H1 (cell line): ENCODE measurements at regions not wholly inside any gene's neighbourhood (a gene's known extent, or its start where the extent isn't known, plus 50 kb on each side); places are given as distances from the start of the nearest gene placed in this dataset.

Source experiments
- CTCF ChIA-PET: fragments of 300-600 bp; sonication (Branson Sonifier 250); formaldehyde crosslinking; loops from one replicate; lab custom pipeline; 2021; ENCODE audit not compliant: partially characterized antibody; lab: Charles Lee
- POLR2A ChIA-PET: fragments of 300-600 bp; sonication (Branson Sonifier 250); formaldehyde crosslinking; loops from one replicate; lab custom pipeline; 2021; ENCODE audit warnings: inconsistent platforms; ENCODE audit not compliant: partially characterized antibody; lab: Charles Lee
- DNase-seq, 2 experiments: peaks; one replicate each; pipeline versions ENCODE4 v3.0.0 to v3.0.0-alpha.2; 2010 to 2022; ENCODE audit warnings: low spot score in 2 of 2, low read depth in 1 of 2, mixed read lengths in 1 of 2
- FAIRE-seq: peaks from 2 replicates; lab custom pipeline; 2011; peaks lifted over from hg19 to GRCh38; lab: Jason Lieb, UNC
- H2AFZ ChIP-seq: 2 replicates; pipeline ENCODE4 v1.8.1; 2012; ENCODE audit warnings: low read length, inconsistent platforms
- H2AK5ac ChIP-seq: 2 replicates; pipeline ENCODE4 v1.6.1; 2013; ENCODE audit warnings: low read depth, low read length
- H2BK120ac ChIP-seq: replicated peaks from 2 replicates; pipeline ENCODE3; 2013; ENCODE audit warnings: low read depth, low read length, inconsistent platforms
- H2BK12ac ChIP-seq: 2 replicates; pipeline ENCODE4 v1.6.1; 2013; ENCODE audit warnings: low read depth, low read length
- H2BK15ac ChIP-seq: 2 replicates; pipeline ENCODE4 v1.6.1; 2013; ENCODE audit warnings: low read length
- H2BK20ac ChIP-seq: 2 replicates; pipeline ENCODE4 v1.6.1; 2013; ENCODE audit warnings: low read length
- H2BK5ac ChIP-seq: 2 replicates; pipeline ENCODE4 v1.6.1; 2013; ENCODE audit warnings: low read depth, low read length
- H3K14ac ChIP-seq: 2 replicates; pipeline ENCODE4 v1.6.1; 2013; ENCODE audit warnings: inconsistent platforms; ENCODE audit not compliant: insufficient read length
- H3K18ac ChIP-seq: 2 replicates; pipeline ENCODE4 v1.6.1; 2013; ENCODE audit warnings: low read length; ENCODE audit errors: extremely low read depth
- H3K23ac ChIP-seq: 2 replicates; pipeline ENCODE4 v1.6.1; 2013; ENCODE audit warnings: inconsistent platforms; ENCODE audit not compliant: insufficient read length
- H3K23me2 ChIP-seq: 2 replicates; pipeline ENCODE4 v1.6.1; 2013; ENCODE audit warnings: low read depth, low read length
- H3K27ac ChIP-seq: 2 replicates; pipeline ENCODE4 v1.6.1; 2011; ENCODE audit warnings: low read depth, low read length, inconsistent platforms
- H3K27me3 ChIP-seq, 4 experiments: replicated peaks in 1 of 4; 1 replicate in 1 of 4; 2 replicates in 3 of 4; pipeline versions ENCODE4 v1.6.1 to v1.8.1; 2011 to 2013; ENCODE audit warnings: low read length in 3 of 4, mild to moderate bottlenecking in 3 of 4, inconsistent platforms in 2 of 4, mixed read lengths in 2 of 4, moderate library complexity in 1 of 4; ENCODE audit not compliant: control insufficient read depth in 3 of 4, insufficient read depth in 3 of 4; ENCODE audit errors: extremely low read depth in 1 of 4
- H3K36me3 ChIP-seq, 4 experiments: 2 replicates each; pipeline versions ENCODE4 v1.6.1 to v1.8.1; 2011 to 2013; ENCODE audit warnings: mild to moderate bottlenecking in 4 of 4, low read length in 3 of 4, moderate library complexity in 2 of 4, control low read depth in 1 of 4, inconsistent platforms in 1 of 4; ENCODE audit not compliant: insufficient read depth in 4 of 4, control insufficient read depth in 2 of 4
- H3K4ac ChIP-seq: replicated peaks from 2 replicates; pipeline ENCODE3; 2013; ENCODE audit warnings: low read length, low read depth, mixed read lengths, inconsistent platforms; ENCODE audit not compliant: insufficient read length
- H3K4me1 ChIP-seq, 4 experiments: replicated peaks in 1 of 4; 1 replicate in 1 of 4; 2 replicates in 3 of 4; pipeline versions ENCODE4 v1.6.1 to v1.8.1; 2011 to 2013; ENCODE audit warnings: low read length in 3 of 4, inconsistent platforms in 2 of 4, mixed read lengths in 1 of 4; ENCODE audit not compliant: insufficient read depth in 4 of 4, control insufficient read depth in 3 of 4
- H3K4me2 ChIP-seq, 2 experiments: 2 replicates each; pipeline versions ENCODE4 v1.6.1 to v1.8.1; 2011 to 2013; ENCODE audit warnings: low read depth in 2 of 2, low read length in 2 of 2, control low read depth in 1 of 2, inconsistent platforms in 1 of 2, mild to moderate bottlenecking in 1 of 2; ENCODE audit not compliant: insufficient read depth in 1 of 2
- H3K4me3 ChIP-seq, 4 experiments: fragments of 200-600, 300-600 bp in 1 of 4; sonication (generic), shearing (Covaris generic), sonication (Bioruptor Twin) in 1 of 4; 2 replicates each; pipeline versions ENCODE4 v1.5.1 to v1.8.1; 2011 to 2016; ENCODE audit warnings: low read length in 4 of 4, low read depth in 3 of 4, control low read depth in 2 of 4, inconsistent platforms in 2 of 4, mild to moderate bottlenecking in 2 of 4, mixed read lengths in 1 of 4, moderate library complexity in 1 of 4; ENCODE audit not compliant: insufficient read depth in 2 of 4; ENCODE audit errors: extremely low read depth in 1 of 4
- H3K56ac ChIP-seq: replicated peaks from 2 replicates; pipeline ENCODE3; 2013; ENCODE audit warnings: low read depth, mild to moderate bottlenecking, mixed read lengths, low read length, inconsistent platforms; ENCODE audit not compliant: insufficient read length
- H3K79me1 ChIP-seq: 2 replicates; pipeline ENCODE4 v1.6.1; 2013; ENCODE audit warnings: low read depth, low read length, control low read depth
- H3K79me2 ChIP-seq, 2 experiments: 2 replicates each; pipeline versions ENCODE4 v1.6.1 to v1.8.1; 2012 to 2013; ENCODE audit warnings: low read length in 2 of 2, mild to moderate bottlenecking in 2 of 2, inconsistent platforms in 1 of 2; ENCODE audit not compliant: insufficient read depth in 2 of 2, control insufficient read depth in 1 of 2
- H3K9ac ChIP-seq, 4 experiments: replicated peaks in 1 of 4; 1 replicate in 1 of 4; 2 replicates in 3 of 4; pipeline versions ENCODE4 v1.6.1 to v1.8.1; 2011 to 2013; ENCODE audit warnings: low read depth in 3 of 4, low read length in 3 of 4, control low read depth in 2 of 4, mild to moderate bottlenecking in 2 of 4, moderate library complexity in 2 of 4, inconsistent platforms in 1 of 4; ENCODE audit errors: extremely low read depth in 1 of 4
- H3K9me3 ChIP-seq, 2 experiments: 2 replicates each; pipeline versions ENCODE4 v1.6.1 to v1.8.1; 2012 to 2013; ENCODE audit warnings: mild to moderate bottlenecking in 2 of 2, moderate library complexity in 2 of 2, control low read depth in 1 of 2, inconsistent platforms in 1 of 2, low read depth in 1 of 2, low read length in 1 of 2, mixed read lengths in 1 of 2; ENCODE audit not compliant: insufficient read depth in 2 of 2
- H4K20me1 ChIP-seq, 2 experiments: replicated peaks in 1 of 2; 2 replicates each; pipeline versions ENCODE3 to v1.8.1; 2011 to 2013; ENCODE audit warnings: inconsistent platforms in 2 of 2, low read length in 2 of 2, mild to moderate bottlenecking in 1 of 2; ENCODE audit not compliant: insufficient read depth in 2 of 2, control insufficient read depth in 1 of 2
- H4K5ac ChIP-seq: 2 replicates; pipeline ENCODE4 v1.6.1; 2013; ENCODE audit warnings: low read length, low read depth, mixed read lengths, inconsistent platforms; ENCODE audit not compliant: insufficient read length
- H4K8ac ChIP-seq: 2 replicates; pipeline ENCODE4 v1.8.0; 2013; ENCODE audit warnings: mild to moderate bottlenecking, moderate library complexity, low read length, inconsistent platforms; ENCODE audit not compliant: insufficient read depth; ENCODE audit errors: extremely low read depth
- H4K91ac ChIP-seq: replicated peaks from 2 replicates; pipeline ENCODE3; 2013; ENCODE audit warnings: low read length, mixed read lengths, inconsistent platforms; ENCODE audit not compliant: insufficient read length
- ATF2 ChIP-seq: IDR thresholded peaks from 2 replicates; pipeline ENCODE4 v1.6.1; 2012; ENCODE audit warnings: low read length, inconsistent platforms
- CBX5 ChIP-seq: fragments of 300-800, 300-1000 bp; sonication (generic); IDR thresholded peaks from 2 replicates; pipeline ENCODE4 v1.7.1; 2016; ENCODE audit warnings: antibody characterized with exemption, low read length, low read depth
- EZH2 ChIP-seq: fragments of 200-600 bp; sonication (generic); IDR thresholded peaks from 2 replicates; pipeline ENCODE4 v1.7.1; 2012; ENCODE audit warnings: low read depth, mild to moderate bottlenecking, moderate library complexity, low read length, inconsistent platforms; ENCODE audit not compliant: severe bottlenecking
- JUND ChIP-seq: IDR thresholded peaks from 2 replicates; pipeline ENCODE4 v1.6.1; 2011; ENCODE audit warnings: mild to moderate bottlenecking, improper control_type of control experiment, low read length
- KDM5A ChIP-seq: fragments of 200-600 bp; IDR thresholded peaks from 2 replicates; pipeline ENCODE4 v1.7.1; 2012; ENCODE audit warnings: mild to moderate bottlenecking, low read length, inconsistent platforms, mixed read lengths
- NRF1 ChIP-seq: IDR thresholded peaks from 2 replicates; pipeline ENCODE4 v1.6.1; 2011; ENCODE audit warnings: mild to moderate bottlenecking, low read depth, low read length, improper control_type of control experiment
- POU5F1 ChIP-seq: IDR thresholded peaks from 2 replicates; pipeline ENCODE4 v1.6.1; 2011; ENCODE audit warnings: low read depth, mild to moderate bottlenecking, low read length, moderate library complexity
- RBBP5 ChIP-seq: IDR thresholded peaks from 2 replicates; pipeline ENCODE4 v1.7.1; 2012; ENCODE audit warnings: low read depth, mild to moderate bottlenecking, inconsistent platforms, low read length, moderate library complexity, borderline replicate concordance
- RFX5 ChIP-seq: IDR thresholded peaks from 2 replicates; pipeline ENCODE4 v1.6.1; 2011; ENCODE audit warnings: low read depth, low read length, improper control_type of control experiment, borderline replicate concordance
- SP4 ChIP-seq: IDR thresholded peaks from 2 replicates; pipeline ENCODE4 v1.6.1; 2012; ENCODE audit warnings: low read length, inconsistent platforms
- TAF1 ChIP-seq: IDR thresholded peaks from 2 replicates; pipeline ENCODE4 v1.6.1; 2011; ENCODE audit warnings: mild to moderate bottlenecking, low read depth, low read length
- TAF7 ChIP-seq: optimal IDR thresholded peaks from 2 replicates; pipeline ENCODE3; 2011; ENCODE audit warnings: low read depth, mild to moderate bottlenecking, inconsistent platforms, low read length, moderate library complexity, borderline replicate concordance
- TCF12 ChIP-seq: IDR thresholded peaks from 2 replicates; pipeline ENCODE4 v1.6.1; 2011; ENCODE audit warnings: low read depth, mild to moderate bottlenecking, low read length
- TEAD4 ChIP-seq: IDR thresholded peaks from 2 replicates; pipeline ENCODE4 v1.6.1; 2012; ENCODE audit warnings: low read depth, low read length, inconsistent platforms, mixed read lengths
- WGBS, 2 experiments: shearing (Covaris generic) in 1 of 2; methylation state at CpG; one replicate each; pipeline versions ENCODE4 v1.1.6 to v1.1.7; 2013 to 2015; ENCODE audit warnings: low lambda C conversion rate in 2 of 2, mixed read lengths in 2 of 2, inconsistent platforms in 1 of 2, low coverage in 1 of 2, missing lambda C conversion rate in 1 of 2; ENCODE audit not compliant: insufficient replicate concordance in 2 of 2, insufficient coverage in 1 of 2, insufficient read length in 1 of 2; ENCODE audit errors: extremely low coverage in 1 of 2, missing lambda C conversion rate in 1 of 2; 5-methylcytosine and 5-hydroxymethylcytosine counted together

- H3K56ac ChIP-seq: no peak overlapping the region
Measured at GRCh38 chr4:177937041-177937440, 494.8 kb upstream of the AGA start.

More at GRCh38 chr4:177937041-177937440, 494.8 kb upstream of the AGA start:
- H2AK5ac ChIP-seq: no peak overlapping the region
- no peak overlapping the region for H2BK12ac ChIP-seq
- no peak overlapping the region for H3K18ac ChIP-seq
- no peak overlapping the region for H2BK120ac ChIP-seq
- no peak overlapping the region for H3K4ac ChIP-seq
- H3K23me2 ChIP-seq: no peaks in the 10 kb centered on the region
- H2AFZ ChIP-seq: no peak overlapping the region
- TF ChIP-seq EZH2: no peak
- no peak for TF ChIP-seq SP4
- no peak for TF ChIP-seq TCF12
- TF ChIP-seq CBX5: no peak
- TF ChIP-seq JUND: no peak
- no peak for TF ChIP-seq RBBP5
- TF ChIP-seq TAF1: no peak
- no peak for TF ChIP-seq TEAD4
- no peak for TF ChIP-seq RFX5
- TF ChIP-seq KDM5A: no peak
- no peak for TF ChIP-seq POU5F1
- no peak for TF ChIP-seq NRF1
- no peak for TF ChIP-seq TAF7
- no peak for TF ChIP-seq ATF2
- TF ChIP-seq, all 59 proteins: peak for 0
- H3K9ac ChIP-seq: no peak overlapping the region
- no peak overlapping the region for H3K23ac ChIP-seq
- no peaks in the 10 kb centered on the region for H3K27me3 ChIP-seq
- no peak overlapping the region for H3K4me3 ChIP-seq
- H3K14ac ChIP-seq: no peak overlapping the region
- POLR2A ChIA-PET: no interaction called here
- no peaks in the 10 kb centered on the region for H3K79me1 ChIP-seq
- H3K36me3 ChIP-seq: no peaks in the 10 kb centered on the region
- H2BK5ac ChIP-seq: no peak overlapping the region
- no peak overlapping the region for H4K5ac ChIP-seq
- no peak overlapping the region for H3K4me2 ChIP-seq
- no peak overlapping the region for H3K27ac ChIP-seq
- H3K79me2 ChIP-seq: no peaks in the 10 kb centered on the region
- no peak for FAIRE-seq
- CTCF ChIA-PET: interaction anchor here (1.1 kb wide), 1 partner anchor 17 kb away, joined by 3 read pairs; no protein-coding TSS in a partner anchor
- peaks cover 0 to 2% (median 0%) of the 10 kb centered on the region in 4 experiments; a peak in 1 of 7 replicates for H3K4me1 ChIP-seq
- no peak for DNase-seq
- H2BK15ac ChIP-seq: no peak overlapping the region
- H2BK20ac ChIP-seq: no peak overlapping the region
- no peak overlapping the region for H4K8ac ChIP-seq
- H4K20me1 ChIP-seq: no peaks in the 10 kb centered on the region
- H4K91ac ChIP-seq: no peak overlapping the region
- WGBS, 2 experiments: 88% methylated on average over 5 of the region's 5 CpGs; no CpG with 5 or more reads in 1 of the 2 experiments
- no peaks in the 10 kb centered on the region for H3K9me3 ChIP-seq
